ENCODE measurements at regions not wholly inside any gene's neighbourhood (a gene's known extent, or its start where the extent isn't known, plus 50 kb on each side); places are given as distances from the start of the nearest gene placed in this dataset.

GRCh38 chr2:198930170-198930569, 527.6 kb downstream of the SATB2 start:
- no peak for TF ChIP-seq POLR2A (IDR thresholded peaks at IDR 0.05)
- no peak for TF ChIP-seq CTCF (IDR thresholded peaks at IDR 0.05)
- no peak for TF ChIP-seq POLR2AphosphoS5 (IDR thresholded peaks at IDR 0.05)

Measured in stomach (tissue), 4 donors.